GM18909 (cell line): ENCODE measurements at regions not wholly inside any gene's neighbourhood (a gene's known extent, or its start where the extent isn't known, plus 50 kb on each side); places are given as distances from the start of the nearest gene placed in this dataset.

Experiments
- ATAC-seq: cut with Tn5 transposase; IDR thresholded peaks from one replicate; pipeline ENCODE4 v1.9.1; 2021; ENCODE audit warnings: mild to moderate bottlenecking; ENCODE audit not compliant: unreplicated experiment, poor library complexity

GRCh38 chr22:22046370-22046769, 63.8 kb upstream of the TOP3B start:
- ATAC-seq: no peak

- ATAC-seq: no peak
These were observed 63.2 kb upstream of the TOP3B start for GRCh38 chr22:22045571-22046335.

GRCh38 chr22:22044153-22044552, 61.6 kb upstream of the TOP3B start:
- no peak for ATAC-seq

DNA sequence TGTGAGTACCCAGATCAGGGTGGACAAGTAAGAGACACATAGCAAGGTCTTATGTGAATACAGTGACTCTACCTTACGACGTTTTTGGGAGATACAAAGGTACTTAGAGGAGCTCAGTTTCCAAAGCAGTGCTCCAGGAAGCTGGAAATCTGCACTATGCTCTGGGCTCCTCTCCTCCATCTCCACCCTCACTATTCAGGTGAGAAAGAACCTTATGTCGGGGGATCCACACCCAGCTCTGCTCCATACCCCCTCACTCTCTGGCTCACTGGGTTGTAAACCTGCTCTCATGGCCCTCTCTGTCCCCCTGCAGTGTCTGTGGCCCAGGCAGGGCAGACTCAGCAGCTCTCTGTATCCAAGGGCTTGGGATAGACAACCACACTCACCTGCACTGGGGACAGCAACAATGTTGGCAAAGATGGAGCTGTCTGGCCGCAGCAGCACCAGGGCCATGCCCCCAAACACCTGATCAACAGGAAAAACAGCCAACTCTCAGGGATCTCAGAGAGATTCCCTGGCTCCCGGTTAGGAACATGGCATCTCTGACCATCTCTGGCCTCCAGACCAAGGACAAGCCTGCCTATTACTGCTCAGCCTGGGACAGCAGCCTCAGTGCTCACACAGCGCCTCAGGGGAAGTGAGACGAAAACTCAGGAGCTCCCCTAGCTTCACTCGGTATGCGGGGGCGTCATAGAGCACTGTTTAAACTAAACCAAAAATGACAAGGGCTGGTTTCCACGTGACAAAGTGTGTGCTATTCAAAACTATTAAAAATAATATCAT, 60.9 kb upstream of the TOP3B start:
- ATAC-seq: no peak

DNA sequence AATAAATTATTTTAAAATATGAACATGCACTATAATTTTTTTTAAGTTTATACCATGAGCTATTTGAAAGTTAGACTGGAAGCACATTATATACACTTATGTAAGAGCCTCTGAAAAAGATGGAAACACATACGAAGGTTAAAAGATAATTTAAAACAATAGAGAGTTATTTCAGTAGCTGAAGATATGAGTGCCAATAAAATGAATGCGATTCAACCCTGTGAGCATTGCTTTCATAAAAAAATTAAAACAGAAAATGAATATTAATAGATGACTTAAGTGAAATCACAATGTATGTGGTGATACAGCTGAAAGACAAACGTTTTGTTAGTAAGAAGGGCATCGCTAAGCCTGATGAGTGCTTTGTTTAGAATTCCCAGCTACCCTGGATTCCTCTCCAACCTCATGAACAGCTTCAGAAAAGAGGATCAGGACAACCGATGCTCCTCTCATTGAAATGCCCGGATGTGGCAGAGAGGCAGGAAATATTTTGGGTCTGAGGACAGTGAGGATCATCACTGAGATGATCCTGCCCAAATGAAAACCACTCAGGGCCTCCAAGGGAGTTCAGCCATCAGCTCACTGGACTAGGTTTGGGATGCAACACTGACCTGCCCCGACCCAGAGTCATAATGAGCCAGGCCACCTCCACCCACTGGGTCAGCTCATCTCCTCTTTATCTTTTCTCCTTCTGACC, 60.2 kb upstream of the TOP3B start:
- no peak for ATAC-seq

DNA sequence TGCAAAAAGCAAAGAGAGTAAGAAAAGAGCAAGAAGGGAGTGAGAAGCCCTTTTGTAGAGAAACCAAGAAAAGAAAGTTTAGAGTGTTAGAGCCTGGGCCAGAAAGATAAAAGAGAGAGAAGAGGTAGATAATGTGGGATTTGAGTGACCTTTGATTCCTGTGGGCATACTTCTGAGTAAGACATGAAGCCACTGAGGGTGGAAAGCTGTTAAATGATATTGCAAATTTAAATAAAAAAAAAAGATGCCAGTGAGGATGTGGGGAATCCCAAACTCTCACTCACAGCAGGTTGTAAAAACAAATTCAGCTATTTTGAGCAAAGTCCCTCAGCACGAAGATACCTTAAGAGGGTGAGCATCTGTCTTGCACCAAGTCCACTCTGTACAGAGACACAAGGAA, 59.4 kb upstream of the TOP3B start:
- ATAC-seq: no peak

DNA sequence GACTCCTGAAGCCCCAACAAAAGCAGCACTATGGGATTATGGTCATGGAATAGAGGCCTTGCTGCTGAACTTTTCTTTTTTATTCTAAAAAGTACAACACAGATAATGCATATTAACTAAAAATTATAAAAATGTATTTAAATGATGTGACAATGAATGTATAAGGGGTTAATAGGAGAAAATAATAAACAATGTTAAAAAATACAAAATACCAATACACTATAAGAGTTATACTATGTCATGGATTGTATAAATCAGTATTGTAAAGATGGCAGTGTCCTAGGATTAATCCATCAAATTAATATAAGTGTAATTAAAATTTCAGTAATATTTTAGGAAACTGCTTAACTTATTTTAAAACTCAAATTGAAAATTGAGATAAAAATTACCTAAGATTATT, 58.3 kb upstream of the TOP3B start:
- ATAC-seq: no peak

GRCh38 chr22:22040472-22040871, 57.9 kb upstream of the TOP3B start:
- ATAC-seq: no peak

DNA sequence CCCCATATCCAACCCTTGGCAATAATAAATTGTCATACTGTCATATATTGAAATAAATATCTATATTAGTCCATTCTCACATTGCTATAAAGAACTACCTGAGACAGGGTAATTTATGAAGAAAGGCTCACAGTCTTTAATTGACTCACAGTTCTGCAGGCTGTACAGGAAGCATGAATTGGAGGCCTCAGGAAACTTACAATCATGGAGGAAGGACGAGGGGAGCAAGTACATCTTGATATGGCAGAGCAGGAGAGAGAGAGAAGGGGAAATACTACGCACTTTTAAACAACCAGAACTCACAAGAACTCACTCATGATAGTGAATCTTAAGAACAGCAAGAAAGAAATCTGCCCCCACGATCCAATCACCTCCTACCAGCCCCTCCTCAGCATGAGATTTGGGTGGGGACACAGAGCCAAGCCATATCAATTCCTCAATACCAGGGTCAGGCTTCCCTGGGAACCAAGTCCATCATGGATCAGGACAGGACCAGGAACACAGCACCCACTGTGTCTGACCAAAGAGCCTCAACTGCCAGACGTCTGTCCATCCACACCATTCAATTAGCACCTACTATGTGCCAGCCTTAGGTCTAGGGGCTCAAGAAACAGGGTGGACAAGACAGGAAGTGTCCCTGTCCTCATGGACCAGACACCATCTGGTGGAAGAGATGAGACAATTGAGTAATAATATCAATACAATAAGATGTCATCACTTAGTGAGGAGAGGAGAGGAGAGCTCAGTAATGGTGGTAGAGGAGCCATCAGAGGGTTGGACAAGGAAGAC, 56.9 kb upstream of the TOP3B start:
- ATAC-seq: no peak

- ATAC-seq: no peak
These were observed 55.7 kb upstream of the TOP3B start for GRCh38 chr22:22038178-22038880.

GRCh38 chr22:22037740-22038139, 55.2 kb upstream of the TOP3B start:
- no peak for ATAC-seq

DNA sequence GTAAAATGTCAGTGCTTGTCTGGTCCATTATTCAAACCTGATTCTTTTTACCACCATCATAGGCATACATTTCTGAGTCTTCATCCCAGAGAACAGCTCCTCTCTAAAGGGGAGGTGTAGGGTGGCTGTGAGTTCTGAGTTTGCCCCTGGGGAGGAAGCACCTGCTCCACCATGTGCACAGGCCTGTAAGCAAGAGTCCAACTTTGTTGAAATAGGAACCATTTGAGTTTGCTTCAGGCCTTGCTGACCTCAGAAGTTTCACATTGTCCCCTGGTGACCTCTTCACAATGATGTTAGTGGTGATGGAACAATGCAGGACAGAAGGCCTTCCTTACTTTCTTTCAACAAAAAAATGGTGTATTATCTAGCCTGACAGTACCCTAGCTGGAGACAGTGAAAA, 54.6 kb upstream of the TOP3B start:
- peak; percentile 54 for ATAC-seq

DNA sequence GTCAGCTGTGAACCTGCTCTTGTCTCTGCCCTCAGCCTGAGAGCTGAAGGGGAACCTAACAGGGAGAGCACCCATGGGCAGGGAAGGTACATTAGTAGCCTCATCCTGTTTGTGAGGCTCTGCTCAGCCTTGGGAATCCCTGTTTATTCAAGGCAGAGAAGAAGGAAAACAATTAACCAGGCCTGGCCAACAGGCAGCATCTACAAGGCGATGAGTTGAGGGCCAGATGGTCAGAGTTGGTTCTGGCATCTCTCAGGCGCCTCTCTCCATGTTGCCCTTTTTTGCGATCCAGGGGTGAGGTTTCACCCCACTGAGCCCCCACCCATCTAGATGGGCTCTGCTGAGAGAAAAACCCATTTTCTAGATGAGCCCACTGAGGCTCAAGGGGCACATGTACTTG, 54.0 kb upstream of the TOP3B start:
- ATAC-seq: no peak

DNA sequence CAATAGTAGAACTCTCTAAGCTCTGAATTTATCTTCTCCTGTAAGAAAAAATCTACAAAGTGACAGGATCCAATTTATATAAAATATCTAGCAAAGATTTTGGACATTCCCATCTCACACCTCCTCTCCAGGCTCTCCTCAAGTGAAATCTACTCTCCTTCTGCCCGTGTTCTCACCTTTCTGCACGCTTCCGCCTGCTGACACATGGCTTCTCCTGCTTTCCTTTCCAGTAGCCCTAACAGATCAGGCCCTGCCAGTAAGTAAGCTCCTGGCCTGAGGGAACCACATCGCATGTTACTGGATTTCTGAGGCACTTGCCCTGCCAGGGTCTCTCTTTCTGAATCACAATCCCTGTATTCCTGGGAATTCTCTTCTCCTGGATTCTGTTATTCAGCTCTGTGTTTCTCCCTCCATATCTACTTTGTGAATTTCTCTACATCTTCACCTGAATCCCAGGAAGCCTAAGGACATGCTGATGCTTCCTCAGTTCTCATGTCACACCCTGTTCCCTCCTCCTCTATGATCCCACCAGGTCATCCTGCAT, 53.3 kb upstream of the TOP3B start:
- no peak for ATAC-seq

- ATAC-seq: no peak
These were observed 52.6 kb upstream of the TOP3B start for GRCh38 chr22:22035203-22035602.

GRCh38 chr22:22034469-22035132, 52.0 kb upstream of the TOP3B start:
- no peak for ATAC-seq

GRCh38 chr22:22033803-22034468, 51.3 kb upstream of the TOP3B start:
- ATAC-seq: no peak
